GM19099 (cell line): ENCODE measurements at regions not wholly inside any gene's neighbourhood (a gene's known extent, or its start where the extent isn't known, plus 50 kb on each side); places are given as distances from the start of the nearest gene placed in this dataset.

Source experiments
- POLR2A ChIP-seq: IDR thresholded peaks from 3 replicates; pipeline ENCODE4 v1.6.1; 2011; ENCODE audit warnings: low read depth; ENCODE audit not compliant: insufficient read length; ENCODE audit errors: extremely low read depth

GRCh38 chr22:49721211-49721763 is 106.4 kb downstream of the BRD1 start:
- no peak for TF ChIP-seq POLR2A

DNA sequence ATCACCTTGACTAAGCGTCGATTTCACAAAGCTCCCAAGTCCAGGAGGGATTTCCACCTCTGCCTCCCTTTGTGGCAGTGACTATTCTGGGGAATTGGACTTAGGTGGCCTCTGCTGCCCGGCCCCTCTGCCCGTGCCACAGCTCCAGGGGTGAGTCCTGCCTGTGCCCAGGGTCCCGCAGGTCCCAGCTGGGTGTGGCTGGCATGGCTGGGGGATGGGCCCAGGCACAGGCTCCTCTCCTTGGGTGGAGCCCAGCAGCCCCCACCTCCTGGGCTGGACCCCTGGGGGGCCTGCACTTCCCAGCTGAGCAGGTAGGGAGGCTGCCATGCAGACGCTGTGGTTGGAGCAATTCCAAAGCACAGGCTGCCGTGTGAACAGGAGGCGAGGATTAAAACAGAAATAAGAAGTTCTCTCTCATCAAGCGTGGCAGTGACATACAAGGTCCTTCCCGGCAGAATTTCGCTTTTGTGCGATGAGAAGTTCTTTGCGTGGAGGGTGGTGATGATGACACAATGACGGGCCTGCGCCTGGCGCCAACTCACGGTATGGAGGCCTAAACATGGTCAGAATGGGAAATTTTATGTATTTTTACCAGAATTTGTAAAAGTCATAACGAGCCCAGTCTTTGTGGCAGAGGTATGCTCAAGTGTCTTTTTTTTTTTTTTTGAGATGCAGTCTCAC is 107.3 kb downstream of the BRD1 start:
- TF ChIP-seq POLR2A = no peak

DNA sequence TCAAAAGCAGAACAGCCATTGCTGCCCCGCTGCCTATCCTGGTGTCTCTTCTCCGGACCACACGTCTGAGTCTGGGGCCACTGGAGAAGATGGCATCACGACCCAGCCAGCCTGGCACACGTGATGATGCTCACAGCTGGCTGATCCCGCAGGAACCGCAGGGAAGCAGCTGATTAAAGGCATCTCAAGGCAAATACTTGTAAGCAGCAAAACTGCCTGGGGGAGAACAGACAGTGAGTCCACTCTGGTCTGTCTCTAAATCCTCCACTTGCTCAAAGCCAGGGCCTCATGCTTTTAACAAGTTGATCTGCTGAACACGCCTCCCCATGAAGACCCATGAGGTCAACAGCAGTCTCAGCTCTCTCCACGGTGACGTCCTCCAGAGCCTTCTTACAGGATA is 108.6 kb downstream of the BRD1 start:
- no peak for TF ChIP-seq POLR2A

DNA sequence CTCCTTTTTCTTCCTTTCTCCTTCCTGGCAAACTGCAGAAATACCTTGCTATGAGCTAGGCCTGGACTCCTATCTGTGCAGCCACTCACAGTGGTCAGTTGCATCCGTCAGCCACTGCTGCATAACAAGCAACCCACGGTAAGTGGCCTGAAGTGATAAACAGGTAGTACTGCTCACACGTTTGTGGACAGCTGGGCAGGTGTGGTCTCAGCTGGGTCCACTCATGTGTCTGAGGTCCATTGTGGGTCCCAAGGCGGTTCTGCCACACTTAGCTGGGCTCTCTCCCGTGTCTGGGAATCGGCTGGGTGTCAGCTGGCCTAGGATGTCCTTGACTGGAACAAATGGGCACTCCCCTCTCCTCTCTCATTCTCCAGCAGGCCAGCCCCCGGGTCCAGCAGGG is 109.3 kb downstream of the BRD1 start:
- no peak for TF ChIP-seq POLR2A

DNA sequence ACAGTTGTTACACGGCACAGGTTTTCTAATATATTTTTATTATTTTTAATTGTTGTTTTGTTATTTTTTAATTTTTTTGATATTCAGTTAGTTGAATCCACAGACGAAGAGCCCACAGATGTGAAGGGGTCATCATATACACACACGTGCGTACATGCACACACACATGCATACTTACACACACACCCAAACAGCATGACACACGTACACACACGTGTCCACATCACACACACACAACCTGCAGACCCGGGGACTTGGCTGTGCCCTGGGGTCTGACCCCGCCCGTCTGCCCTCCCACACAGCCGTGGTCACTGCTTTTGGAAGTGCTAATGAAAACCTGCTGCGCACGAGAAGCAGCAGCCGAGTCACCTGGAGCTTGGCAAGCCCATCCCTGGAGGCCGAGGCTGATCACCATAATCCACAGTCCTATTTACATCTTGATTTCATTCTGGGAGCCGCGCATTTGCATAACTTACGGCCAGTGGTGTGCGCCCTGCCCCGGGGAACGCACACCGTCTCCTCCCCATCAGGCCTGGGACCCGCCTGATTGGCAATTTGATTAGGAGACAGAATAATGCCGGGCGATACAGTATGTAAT is 110.3 kb downstream of the BRD1 start:
- TF ChIP-seq POLR2A = no peak

- no peak for TF ChIP-seq POLR2A
Measured at GRCh38 chr22:49716441-49716840, 111.2 kb downstream of the BRD1 start.

GRCh38 chr22:49715450-49715849 is 112.2 kb downstream of the BRD1 start:
- no peak for TF ChIP-seq POLR2A

DNA sequence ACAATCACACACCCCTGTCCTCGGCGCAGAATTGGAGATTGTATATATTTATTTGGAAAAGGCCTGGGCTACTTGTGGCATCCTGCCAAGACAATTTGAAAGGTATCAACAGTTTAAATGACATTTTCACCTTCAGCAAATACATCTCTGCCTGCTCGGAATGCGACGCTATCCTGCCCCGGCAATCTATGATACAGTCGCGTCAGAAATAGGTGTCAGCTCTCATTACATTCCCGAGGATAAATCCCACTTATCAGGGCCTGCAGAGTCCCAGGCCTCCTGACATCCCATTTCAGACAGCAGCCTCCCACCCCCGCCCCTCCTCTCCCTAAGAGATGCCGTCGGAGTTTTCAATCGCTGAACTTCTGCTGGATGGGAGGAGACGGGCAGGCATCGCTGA is 114.7 kb downstream of the BRD1 start:
- TF ChIP-seq POLR2A = no peak

- no peak for TF ChIP-seq POLR2A
Measured at GRCh38 chr22:49712195-49712791, 115.4 kb downstream of the BRD1 start.

- TF ChIP-seq POLR2A = no peak
Measured at GRCh38 chr22:49710746-49711145, 116.9 kb downstream of the BRD1 start.

GRCh38 chr22:49709464-49709863 is 118.2 kb downstream of the BRD1 start:
- TF ChIP-seq POLR2A = no peak

- TF ChIP-seq POLR2A = no peak
Measured at GRCh38 chr22:49705972-49706352, 121.7 kb downstream of the BRD1 start.

DNA sequence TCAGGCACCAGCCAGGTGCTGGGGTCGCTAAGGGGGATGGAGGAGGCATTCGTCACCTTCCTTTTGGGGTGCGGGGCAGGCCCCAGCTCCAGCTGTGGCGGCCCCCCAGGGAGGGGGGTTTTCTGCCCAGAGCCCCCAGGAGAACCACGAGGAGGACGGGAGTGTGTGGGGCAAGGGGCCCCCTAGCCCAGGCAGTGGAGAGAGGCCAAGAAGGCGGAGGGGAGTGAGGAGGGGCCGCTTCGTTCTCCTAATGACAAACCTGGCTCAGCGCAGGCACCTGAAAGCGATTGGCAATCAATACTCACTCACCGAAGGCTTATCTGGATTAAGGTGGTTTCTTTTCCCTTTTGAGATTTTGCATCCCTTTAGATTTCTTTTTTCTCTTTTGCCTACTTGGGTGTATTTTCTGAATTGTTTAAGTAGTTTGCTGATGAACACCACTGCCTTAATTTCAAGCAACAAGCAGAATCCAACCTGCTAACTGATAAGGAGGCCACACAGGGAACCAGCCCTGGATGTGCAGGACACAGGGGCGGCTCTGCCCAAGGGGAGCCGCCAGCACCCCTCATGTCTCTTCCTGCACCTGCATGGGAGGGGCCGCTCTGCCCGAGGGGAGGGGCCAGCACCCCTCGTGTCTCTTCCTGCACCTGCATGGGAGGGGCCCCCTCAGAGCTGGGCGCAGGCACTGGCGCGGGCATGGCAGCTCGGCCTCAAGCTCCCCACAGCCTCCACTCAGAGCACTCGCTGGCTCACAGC is 122.3 kb downstream of the BRD1 start:
- no peak for TF ChIP-seq POLR2A

DNA sequence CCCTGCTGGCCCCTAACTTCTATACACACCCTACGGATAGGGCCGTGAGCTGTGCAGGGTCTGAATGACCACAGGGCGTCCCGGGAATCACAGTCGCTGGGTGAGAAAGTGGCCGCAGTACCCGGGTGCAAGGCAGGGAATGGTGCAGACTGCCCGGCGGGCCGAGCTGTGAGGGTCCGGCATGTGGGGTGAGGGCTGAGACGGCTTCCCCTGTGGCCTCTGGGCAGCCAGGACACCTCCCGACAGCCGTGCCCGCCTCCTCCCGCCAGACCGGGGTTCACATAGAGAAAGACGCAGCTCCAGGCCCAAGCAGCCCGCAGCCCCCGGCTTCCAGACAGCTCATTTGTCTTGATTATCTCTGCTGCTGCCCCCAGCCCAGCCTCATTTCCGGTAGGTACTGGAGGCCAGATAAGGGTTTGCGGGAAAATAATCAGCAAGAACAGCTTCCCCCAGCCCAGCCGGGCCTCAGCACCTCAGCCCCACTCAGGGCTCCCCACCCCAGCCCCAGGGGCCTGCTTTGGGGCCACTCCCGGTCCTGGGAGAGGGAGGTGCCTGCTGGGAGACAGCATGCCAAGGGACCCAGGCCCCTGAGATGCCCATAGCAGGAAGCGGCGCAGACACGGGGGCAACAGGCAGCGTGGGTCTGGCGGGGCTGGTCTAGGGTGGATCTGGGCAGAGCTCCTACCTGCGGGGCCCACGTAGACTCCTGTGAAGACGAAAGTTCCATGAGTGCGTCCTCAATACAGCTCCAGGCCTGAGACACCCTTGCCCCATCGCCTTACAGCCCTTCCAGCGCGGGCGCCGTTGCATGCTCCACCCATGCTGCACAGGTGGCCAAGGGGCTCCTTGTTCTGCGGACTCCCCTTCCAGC is 123.1 kb downstream of the BRD1 start:
- no peak for TF ChIP-seq POLR2A

- no peak for TF ChIP-seq POLR2A
Measured at GRCh38 chr22:49703990-49704344, 123.7 kb downstream of the BRD1 start.

- no peak for TF ChIP-seq POLR2A
Measured at GRCh38 chr22:49703505-49703904, 124.2 kb downstream of the BRD1 start.

- TF ChIP-seq POLR2A = no peak
Measured at GRCh38 chr22:49702068-49702397, 125.6 kb downstream of the BRD1 start.
